Sigmoid colon (tissue), 3 donors: ENCODE measurements at regions not wholly inside any gene's neighbourhood (a gene's known extent, or its start where the extent isn't known, plus 50 kb on each side); places are given as distances from the start of the nearest gene placed in this dataset.

Experiments used
- POLR2A ChIP-seq, 2 donors: fragments of 450-650 bp; IDR thresholded peaks; one replicate each; pipeline ENCODE4 v1.6.1; 2016; ENCODE audit warnings: antibody characterized with exemption in 2 of 2, mild to moderate bottlenecking in 2 of 2, moderate library complexity in 2 of 2
- TF ChIP-seq, protein P1 (sequence below), 4 experiments: fragments of 450-650 bp in 3 of 4; fragments of 200-600 bp in 1 of 4; IDR thresholded peaks; one replicate each; pipeline ENCODE4 v1.5.1; 2016 to 2019; ENCODE audit warnings: antibody characterized with exemption in 4 of 4, mild to moderate bottlenecking in 3 of 4, moderate library complexity in 2 of 4

- TF ChIP-seq, protein P1, sequence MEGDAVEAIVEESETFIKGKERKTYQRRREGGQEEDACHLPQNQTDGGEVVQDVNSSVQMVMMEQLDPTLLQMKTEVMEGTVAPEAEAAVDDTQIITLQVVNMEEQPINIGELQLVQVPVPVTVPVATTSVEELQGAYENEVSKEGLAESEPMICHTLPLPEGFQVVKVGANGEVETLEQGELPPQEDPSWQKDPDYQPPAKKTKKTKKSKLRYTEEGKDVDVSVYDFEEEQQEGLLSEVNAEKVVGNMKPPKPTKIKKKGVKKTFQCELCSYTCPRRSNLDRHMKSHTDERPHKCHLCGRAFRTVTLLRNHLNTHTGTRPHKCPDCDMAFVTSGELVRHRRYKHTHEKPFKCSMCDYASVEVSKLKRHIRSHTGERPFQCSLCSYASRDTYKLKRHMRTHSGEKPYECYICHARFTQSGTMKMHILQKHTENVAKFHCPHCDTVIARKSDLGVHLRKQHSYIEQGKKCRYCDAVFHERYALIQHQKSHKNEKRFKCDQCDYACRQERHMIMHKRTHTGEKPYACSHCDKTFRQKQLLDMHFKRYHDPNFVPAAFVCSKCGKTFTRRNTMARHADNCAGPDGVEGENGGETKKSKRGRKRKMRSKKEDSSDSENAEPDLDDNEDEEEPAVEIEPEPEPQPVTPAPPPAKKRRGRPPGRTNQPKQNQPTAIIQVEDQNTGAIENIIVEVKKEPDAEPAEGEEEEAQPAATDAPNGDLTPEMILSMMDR (IDR thresholded peaks at IDR 0.05), result no peak
- no peak for TF ChIP-seq POLR2A (IDR thresholded peaks at IDR 0.05)
Measured at GRCh38 chr22:27564806-27565205, 236.8 kb downstream of the MN1 start.
